OCI-LY3 (cell line): ENCODE measurements at regions not wholly inside any gene's neighbourhood (a gene's known extent, or its start where the extent isn't known, plus 50 kb on each side); places are given as distances from the start of the nearest gene placed in this dataset.

Experiments
- CTCF ChIP-seq: fragments of 200-600, 300-600 bp; sonication (generic); IDR thresholded peaks from 2 replicates; pipeline ENCODE4 v1.5.1; 2014; ENCODE audit warnings: antibody characterized with exemption, low read length, low read depth
- EZH2phosphoT487 ChIP-seq: fragments of 200-600 bp; shearing (Covaris generic); IDR thresholded peaks from 2 replicates; pipeline ENCODE4 v1.6.1; 2018; ENCODE audit warnings: antibody characterized with exemption, mixed run types, low read depth

GRCh38 chr16:79864781-79865391 lies 264.3 kb upstream of the MAF start:
- TF ChIP-seq CTCF (no peak), EZH2phosphoT487 (no peak)
